ENCODE measurements at regions not wholly inside any gene's neighbourhood (a gene's known extent, or its start where the extent isn't known, plus 50 kb on each side); places are given as distances from the start of the nearest gene placed in this dataset.

- TF ChIP-seq, protein P1, sequence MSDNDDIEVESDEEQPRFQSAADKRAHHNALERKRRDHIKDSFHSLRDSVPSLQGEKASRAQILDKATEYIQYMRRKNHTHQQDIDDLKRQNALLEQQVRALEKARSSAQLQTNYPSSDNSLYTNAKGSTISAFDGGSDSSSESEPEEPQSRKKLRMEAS (IDR thresholded peaks at IDR 0.05; ENCODE audit: low read depth, low read length), result no peak
- no peak for TF ChIP-seq CTCF (IDR thresholded peaks at IDR 0.05; ENCODE audit: low read depth, low read length)
- no peak for TF ChIP-seq POLR2A (IDR thresholded peaks at IDR 0.05; ENCODE audit: extremely low read depth, insufficient read length)
Measured at GRCh38 chr12:125643055-125643454, 577.8 kb downstream of the AACS start.
